Thyroid gland (tissue), 4 donors: ENCODE measurements at regions not wholly inside any gene's neighbourhood (a gene's known extent, or its start where the extent isn't known, plus 50 kb on each side); places are given as distances from the start of the nearest gene placed in this dataset.

Experiments used
- DNase-seq, 2 donors: peaks; one replicate each; pipeline ENCODE4 v3.0.0-alpha.2; 2019
- H3K27ac ChIP-seq, 3 donors: fragments of 200-600 bp; sonication (generic); 1 replicate in 2 of 3; 2 replicates in 1 of 3; pipeline ENCODE4 v1.5.1; 2016 to 2019; ENCODE audit warnings: mild to moderate bottlenecking in 1 of 3, moderate library complexity in 1 of 3
- H3K27me3 ChIP-seq: fragments of 200-600 bp; sonication (generic); one replicate; pipeline ENCODE4 v1.5.1; 2019
- H3K36me3 ChIP-seq, 2 donors: fragments of 200-600 bp; sonication (generic); one replicate each; pipeline ENCODE4 v1.5.1; 2016 to 2019
- H3K4me1 ChIP-seq, 2 donors: fragments of 200-600 bp; sonication (generic); one replicate each; pipeline ENCODE4 v1.5.1; 2017 to 2019
- H3K4me3 ChIP-seq, 3 donors: fragments of 200-600 bp; sonication (generic); replicated peaks in 1 of 3; 1 replicate in 2 of 3; 2 replicates in 1 of 3; pipeline ENCODE4 v1.5.1; 2016; ENCODE audit warnings: mild to moderate bottlenecking in 1 of 3
- H3K9me3 ChIP-seq: fragments of 200-600 bp; sonication (generic); one replicate; pipeline ENCODE4 v1.5.1; 2017
- POLR2A ChIP-seq, 2 donors: fragments of 450-650 bp; IDR thresholded peaks; one replicate each; pipeline ENCODE4 v1.6.1; 2017; ENCODE audit warnings: antibody characterized with exemption in 2 of 2, mild to moderate bottlenecking in 2 of 2, moderate library complexity in 1 of 2
- WGBS, 2 donors: methylation state at CpG; one replicate each; pipeline ENCODE4 v1.1.5; 2017; 5-methylcytosine and 5-hydroxymethylcytosine counted together
- intact Hi-C: fragments of 100-400 bp; cut with DNase I; formaldehyde crosslinking; loops from one replicate; pipeline ENCODE4 v1.15.1; 2023
- TF ChIP-seq, protein P1 (sequence below), 6 experiments: fragments of 200-600 bp in 3 of 6; fragments of 450-650 bp in 3 of 6; sonication (generic) in 3 of 6; IDR thresholded peaks; one replicate each; pipeline ENCODE4 v1.5.1; 2016 to 2019; ENCODE audit warnings: antibody characterized with exemption in 6 of 6, mild to moderate bottlenecking in 2 of 6, inconsistent platforms in 1 of 6, moderate library complexity in 1 of 6

DNA sequence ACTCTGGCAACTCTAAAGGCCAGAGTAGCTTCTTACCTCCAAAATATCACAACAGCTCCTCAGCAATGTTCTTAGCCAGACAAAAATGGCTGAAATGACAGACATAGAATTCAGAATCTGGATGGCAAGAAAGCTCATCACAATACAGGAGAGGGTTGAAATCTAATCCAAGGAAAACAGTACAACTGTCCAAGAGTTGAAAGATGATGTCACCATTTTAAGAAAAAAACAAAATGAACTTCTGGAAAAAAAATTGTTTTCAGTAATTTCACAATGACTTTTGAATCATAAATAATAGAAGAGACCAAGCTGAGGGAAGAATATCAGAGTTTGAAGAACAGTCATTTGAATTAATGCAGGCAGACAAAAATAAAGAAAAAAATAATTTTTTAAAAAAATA lies 479.5 kb downstream of the ZWINT start:
- H3K4me3 ChIP-seq: no peak overlapping the region
- no peak for DNase-seq
- H3K9me3 ChIP-seq: no peaks in the 10 kb centered on the region
- no peaks in the 10 kb centered on the region for H3K4me1 ChIP-seq
- no peaks in the 10 kb centered on the region for H3K27me3 ChIP-seq
- no peak overlapping the region for H3K27ac ChIP-seq
- intact Hi-C loops: no loop called here
- no peaks in the 10 kb centered on the region for H3K36me3 ChIP-seq
- no peak for TF ChIP-seq POLR2A (IDR thresholded peaks at IDR 0.05)
- TF ChIP-seq, protein P1, sequence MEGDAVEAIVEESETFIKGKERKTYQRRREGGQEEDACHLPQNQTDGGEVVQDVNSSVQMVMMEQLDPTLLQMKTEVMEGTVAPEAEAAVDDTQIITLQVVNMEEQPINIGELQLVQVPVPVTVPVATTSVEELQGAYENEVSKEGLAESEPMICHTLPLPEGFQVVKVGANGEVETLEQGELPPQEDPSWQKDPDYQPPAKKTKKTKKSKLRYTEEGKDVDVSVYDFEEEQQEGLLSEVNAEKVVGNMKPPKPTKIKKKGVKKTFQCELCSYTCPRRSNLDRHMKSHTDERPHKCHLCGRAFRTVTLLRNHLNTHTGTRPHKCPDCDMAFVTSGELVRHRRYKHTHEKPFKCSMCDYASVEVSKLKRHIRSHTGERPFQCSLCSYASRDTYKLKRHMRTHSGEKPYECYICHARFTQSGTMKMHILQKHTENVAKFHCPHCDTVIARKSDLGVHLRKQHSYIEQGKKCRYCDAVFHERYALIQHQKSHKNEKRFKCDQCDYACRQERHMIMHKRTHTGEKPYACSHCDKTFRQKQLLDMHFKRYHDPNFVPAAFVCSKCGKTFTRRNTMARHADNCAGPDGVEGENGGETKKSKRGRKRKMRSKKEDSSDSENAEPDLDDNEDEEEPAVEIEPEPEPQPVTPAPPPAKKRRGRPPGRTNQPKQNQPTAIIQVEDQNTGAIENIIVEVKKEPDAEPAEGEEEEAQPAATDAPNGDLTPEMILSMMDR (IDR thresholded peaks at IDR 0.05): no peak

DNA sequence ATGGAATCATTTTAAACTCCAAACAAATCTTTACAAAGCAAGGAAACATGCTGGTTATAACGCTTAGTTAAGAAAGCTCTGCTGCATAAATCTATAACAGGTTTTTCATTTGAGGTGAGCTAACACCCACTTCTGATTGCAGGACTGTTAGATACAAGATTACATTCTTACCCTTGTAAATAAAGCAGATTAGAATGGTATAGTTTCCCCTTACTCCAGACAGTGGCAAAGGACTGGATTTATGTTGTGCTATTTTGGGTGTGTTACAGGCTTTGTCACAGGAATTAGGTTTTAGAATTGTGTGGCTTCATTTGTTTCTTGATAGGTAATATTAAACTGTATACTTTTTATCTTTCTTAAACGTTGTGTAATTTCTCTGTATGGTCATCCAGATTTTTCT lies 487.6 kb downstream of the ZWINT start:
- no peaks in the 10 kb centered on the region for H3K4me1 ChIP-seq
- H3K36me3 ChIP-seq: no peaks in the 10 kb centered on the region
- H3K9me3 ChIP-seq: no peaks in the 10 kb centered on the region
- H3K27me3 ChIP-seq: no peaks in the 10 kb centered on the region
- H3K4me3 ChIP-seq: no peak overlapping the region
- no peak overlapping the region for H3K27ac ChIP-seq
- no peak for DNase-seq
- intact Hi-C loops: no loop called here
- WGBS, 2 donors: 74 to 76% methylated on average over 2 of the region's 2 CpGs
- TF ChIP-seq, protein P1 (IDR thresholded peaks at IDR 0.05): no peak
- no peak for TF ChIP-seq POLR2A (IDR thresholded peaks at IDR 0.05)

DNA sequence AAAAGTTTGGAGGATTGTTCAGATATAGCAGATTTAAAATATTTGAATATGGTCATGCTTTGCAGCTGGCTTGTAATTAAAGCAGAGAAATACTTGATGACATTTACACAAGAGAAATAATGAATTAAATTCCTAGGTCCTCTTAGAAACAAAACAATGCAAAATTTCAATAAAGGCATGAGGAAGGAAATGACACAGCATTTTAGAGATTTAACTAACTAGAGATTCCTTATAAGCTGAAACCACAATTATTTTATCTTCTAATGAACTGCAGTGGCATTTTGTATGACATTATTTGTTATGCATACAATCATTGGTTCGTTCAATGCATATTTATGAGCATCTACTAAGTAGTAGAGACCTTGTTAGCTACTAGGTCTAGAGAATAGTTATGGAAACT lies 490.9 kb downstream of the ZWINT start:
- DNase-seq: no peak
- Histone ChIP-seq H3K9me3 (no peaks in the 10 kb centered on the region), H3K36me3 (no peaks in the 10 kb centered on the region), H3K4me3 (no peak overlapping the region), H3K27ac (no peak overlapping the region), H3K4me1 (no peaks in the 10 kb centered on the region), H3K27me3 (no peaks in the 10 kb centered on the region)
- intact Hi-C loops: no loop called here
- no peak for TF ChIP-seq POLR2A (IDR thresholded peaks at IDR 0.05)
- TF ChIP-seq, protein P1 (IDR thresholded peaks at IDR 0.05): no peak
- WGBS, 2 donors: 69 to 78% methylated on average over 1 of the region's 1 CpG

DNA sequence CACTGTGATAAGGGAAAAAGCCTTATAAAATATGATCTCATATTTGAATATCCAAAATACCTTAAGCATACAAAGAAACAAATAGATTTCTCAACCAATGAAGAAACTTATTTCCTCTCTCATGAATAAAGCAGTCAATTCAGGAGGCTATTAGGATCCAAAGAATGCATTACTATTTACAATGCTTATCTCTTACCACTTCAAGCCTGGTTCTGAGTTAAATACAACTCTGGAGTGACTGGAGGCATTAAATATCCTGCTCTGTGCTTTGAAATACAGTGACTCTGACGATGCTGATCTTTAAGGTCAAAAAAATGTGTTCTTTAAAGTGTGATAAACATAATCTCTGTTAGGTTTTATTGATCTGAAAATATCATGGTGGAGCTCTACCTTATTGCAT lies 493.2 kb downstream of the ZWINT start:
- Histone ChIP-seq H3K36me3 (no peaks in the 10 kb centered on the region), H3K9me3 (no peaks in the 10 kb centered on the region), H3K4me1 (no peaks in the 10 kb centered on the region), H3K27ac (no peak overlapping the region), H3K4me3 (no peak overlapping the region), H3K27me3 (no peaks in the 10 kb centered on the region)
- intact Hi-C loops: no loop called here
- DNase-seq: no peak
- no peak for TF ChIP-seq POLR2A (IDR thresholded peaks at IDR 0.05)
- TF ChIP-seq, protein P1 (IDR thresholded peaks at IDR 0.05): no peak
- 18 to 33% methylated on average over 1 of the region's 1 CpG for WGBS, 2 donors

DNA sequence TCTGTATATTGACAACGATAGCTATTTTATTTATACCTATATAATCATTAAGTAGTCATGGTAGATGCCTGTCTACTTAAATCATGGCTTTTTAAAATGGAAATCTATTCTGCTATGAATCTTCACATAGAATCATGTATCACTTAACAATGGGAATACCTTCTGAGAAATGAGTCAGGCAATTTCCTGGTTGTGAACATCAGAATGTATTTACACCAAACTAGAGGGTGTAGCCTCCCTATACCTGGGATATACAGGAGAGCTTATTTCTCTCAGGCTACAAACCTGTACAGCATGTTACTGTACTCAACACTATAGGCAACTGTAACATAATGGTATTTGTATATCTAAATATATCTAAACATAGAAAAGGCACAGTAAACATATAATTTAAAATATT lies 502.3 kb downstream of the ZWINT start:
- Histone ChIP-seq H3K4me3 (no peak overlapping the region), H3K9me3 (no peaks in the 10 kb centered on the region), H3K36me3 (no peaks in the 10 kb centered on the region), H3K27ac (no peak overlapping the region), H3K4me1 (no peaks in the 10 kb centered on the region), H3K27me3 (no peaks in the 10 kb centered on the region)
- DNase-seq: no peak
- no peak for TF ChIP-seq POLR2A (IDR thresholded peaks at IDR 0.05)
- 84 to 91% methylated on average over 1 of the region's 1 CpG for WGBS, 2 donors
- intact Hi-C loops: no loop called here

DNA sequence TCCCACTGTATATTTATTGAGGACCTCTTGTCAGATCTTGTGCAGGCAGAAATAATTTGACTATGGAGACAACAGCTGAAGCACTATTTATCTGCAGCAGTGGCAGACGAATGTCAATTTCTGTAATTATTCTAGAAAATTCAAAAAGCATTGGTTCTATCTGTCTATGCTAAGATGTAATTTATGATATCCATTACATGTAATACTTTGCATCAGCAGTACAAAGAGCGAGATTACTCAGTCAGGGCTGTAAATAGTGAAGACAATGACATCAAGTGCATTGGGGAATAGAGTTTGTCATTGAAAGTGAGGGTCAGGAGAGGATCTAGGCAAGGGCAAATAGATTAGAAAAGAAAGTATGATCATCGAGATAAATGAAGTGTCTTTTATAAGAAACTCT lies 508.2 kb downstream of the ZWINT start:
- no peak overlapping the region for H3K4me3 ChIP-seq
- 82 to 84% methylated on average over 3 of the region's 3 CpGs for WGBS, 2 donors
- no peaks in the 10 kb centered on the region for H3K36me3 ChIP-seq
- DNase-seq: no peak
- H3K27ac ChIP-seq: no peak overlapping the region
- H3K4me1 ChIP-seq: no peaks in the 10 kb centered on the region
- no peaks in the 10 kb centered on the region for H3K9me3 ChIP-seq
- no peaks in the 10 kb centered on the region for H3K27me3 ChIP-seq
- intact Hi-C loops: no loop called here
- TF ChIP-seq POLR2A (IDR thresholded peaks at IDR 0.05): no peak
- TF ChIP-seq, protein P1 (IDR thresholded peaks at IDR 0.05): no peak
